NCI-H146 treated with DMSO at 0.1 percent for 48 hours (cell line): ENCODE measurements at regions not wholly inside any gene's neighbourhood (a gene's known extent, or its start where the extent isn't known, plus 50 kb on each side); places are given as distances from the start of the nearest gene placed in this dataset.
"Not testable (repeated sequence)": the region's sequence is repeated elsewhere in the genome, so short reads cannot be mapped to it uniquely, and the experiment has no call there.

Experiments used
- DNase-seq: peaks from one replicate; lab custom pipeline; 2025; ENCODE audit not compliant: unreplicated experiment; lab: John Stamatoyannopoulos, UW

DNA sequence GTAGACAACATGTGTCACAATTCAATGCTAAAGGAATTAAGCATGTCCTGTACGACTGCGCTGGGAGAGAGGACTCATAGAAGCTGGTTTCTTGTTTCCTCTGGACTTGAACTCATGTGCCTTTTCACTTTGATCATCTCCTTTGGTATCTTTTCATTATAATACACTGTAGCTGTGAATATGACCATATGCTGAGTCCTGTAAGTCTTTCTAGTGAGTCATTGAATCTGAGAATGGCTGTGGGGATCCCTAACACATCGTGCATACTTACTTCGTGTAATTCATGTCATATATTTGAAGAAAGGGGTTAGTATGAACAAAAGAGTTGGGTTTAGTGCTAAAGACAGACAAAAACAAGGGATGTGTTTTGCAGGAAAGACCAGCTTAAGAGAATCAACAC lies 148.1 kb upstream of the RUNX1 start:
- no peak for DNase-seq

DNA sequence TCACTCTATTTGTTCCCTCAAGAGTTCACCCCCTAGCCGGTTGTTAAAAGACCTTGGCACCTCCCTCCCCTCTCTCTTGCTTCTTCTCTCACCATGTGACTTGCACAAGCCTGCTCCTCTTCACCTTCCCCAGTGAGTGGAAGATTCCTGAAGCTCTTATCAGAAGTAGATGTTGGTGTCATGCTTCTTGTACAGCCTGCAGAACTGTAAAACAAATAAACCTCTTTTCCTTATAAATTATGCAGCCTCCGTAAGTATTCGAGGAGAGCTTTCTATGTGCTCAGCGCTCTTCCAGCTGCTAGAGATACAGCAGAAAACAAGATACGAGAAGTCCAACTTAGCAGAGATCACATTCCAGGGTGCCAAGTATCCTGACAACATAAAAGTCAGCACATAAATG lies 147.0 kb upstream of the RUNX1 start:
- DNase-seq: no peak

DNA sequence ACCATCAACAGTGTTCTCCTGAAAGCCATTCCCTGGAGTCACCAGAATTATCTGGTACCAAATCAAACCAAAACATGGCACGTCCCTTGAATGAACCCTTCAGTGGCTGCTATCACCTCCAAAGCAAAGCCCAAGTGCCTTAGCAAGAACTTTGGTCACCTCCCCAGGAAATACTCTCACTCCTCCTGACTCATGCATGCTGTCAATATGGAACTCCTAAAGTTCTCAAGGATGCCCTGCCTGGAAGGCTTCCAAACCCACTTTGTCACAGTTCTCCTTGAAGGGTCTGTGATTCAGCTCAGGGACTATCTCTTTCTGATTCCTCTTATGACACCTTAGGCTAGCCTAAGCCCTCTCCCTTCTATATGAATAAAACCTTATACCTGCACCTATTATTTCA lies 146.1 kb upstream of the RUNX1 start:
- no peak for DNase-seq

GRCh38 chr21:35191754-35192153 lies 142.7 kb upstream of the RUNX1 start:
- DNase-seq: no peak

- DNase-seq: no peak
Observed at GRCh38 chr21:35191128-35191527, 142.0 kb upstream of the RUNX1 start.

GRCh38 chr21:35190201-35190701 lies 141.1 kb upstream of the RUNX1 start:
- no peak for DNase-seq

DNA sequence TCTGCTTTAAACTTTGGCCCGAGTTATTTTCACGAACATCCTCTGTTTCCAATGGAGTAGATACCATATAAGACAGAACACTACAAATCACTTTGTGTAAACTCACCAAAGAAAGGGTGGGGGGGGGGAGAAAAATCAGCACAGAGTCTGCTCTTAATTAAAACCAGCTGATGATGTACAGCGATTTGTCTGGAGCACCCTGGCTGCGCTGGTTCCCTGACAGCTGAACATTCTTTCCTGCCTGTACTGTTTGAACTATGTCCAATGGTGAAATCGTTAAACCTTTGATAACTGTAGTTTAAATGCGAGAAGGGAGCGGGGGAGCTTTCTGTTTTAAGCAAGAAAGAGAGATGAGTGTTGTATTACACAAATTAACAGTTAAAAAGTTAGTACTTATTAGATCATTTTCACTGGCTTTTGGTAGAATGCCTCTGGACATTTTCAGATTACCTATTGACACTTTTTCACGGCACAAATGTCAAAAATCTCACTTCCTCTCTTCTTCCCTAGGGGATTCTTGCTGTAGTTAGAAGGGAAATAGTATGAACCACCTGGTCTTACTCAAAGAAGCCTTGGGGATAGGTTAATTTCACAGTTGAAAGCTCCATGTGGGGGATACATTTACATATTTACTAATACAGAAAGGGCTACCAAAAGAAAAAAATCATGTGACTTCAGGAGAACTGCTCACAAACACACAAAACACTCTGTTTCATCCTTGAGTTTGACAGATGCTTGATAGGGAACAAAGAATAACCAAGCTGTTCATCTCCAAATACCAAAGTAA lies 140.2 kb upstream of the RUNX1 start:
- no peak for DNase-seq

- not testable (repeated sequence) for DNase-seq
Observed at GRCh38 chr21:35183389-35183788, 134.3 kb upstream of the RUNX1 start.

DNA sequence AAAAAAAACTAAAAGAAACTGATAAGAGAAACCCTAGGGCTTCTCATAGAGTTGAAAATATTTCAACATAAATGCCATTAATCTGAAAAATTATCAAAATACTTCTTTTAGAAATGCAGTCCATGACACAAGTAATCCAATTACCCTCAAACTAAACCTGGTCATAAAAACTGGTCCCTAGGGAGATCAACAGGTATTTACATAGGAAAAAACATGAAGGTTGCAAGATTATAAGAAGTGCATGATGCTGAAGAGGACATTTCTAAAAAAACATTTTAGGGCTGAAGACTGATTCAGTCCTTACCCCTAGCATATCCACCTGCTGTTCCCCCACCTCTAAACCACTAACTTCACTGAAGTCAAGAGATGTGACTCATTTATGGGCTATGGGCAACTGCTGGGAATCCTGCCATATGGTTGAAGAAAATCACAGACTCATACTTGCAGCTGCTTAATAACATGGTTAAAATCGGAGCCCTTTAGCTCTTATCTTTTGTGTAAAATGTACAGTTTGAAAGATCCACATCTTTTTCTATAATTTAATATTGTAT lies 131.0 kb upstream of the RUNX1 start:
- DNase-seq: no peak

GRCh38 chr21:35178827-35179226 lies 129.7 kb upstream of the RUNX1 start:
- no peak for DNase-seq

- DNase-seq: no peak
Observed at GRCh38 chr21:35178098-35178497, 129.0 kb upstream of the RUNX1 start.

DNA sequence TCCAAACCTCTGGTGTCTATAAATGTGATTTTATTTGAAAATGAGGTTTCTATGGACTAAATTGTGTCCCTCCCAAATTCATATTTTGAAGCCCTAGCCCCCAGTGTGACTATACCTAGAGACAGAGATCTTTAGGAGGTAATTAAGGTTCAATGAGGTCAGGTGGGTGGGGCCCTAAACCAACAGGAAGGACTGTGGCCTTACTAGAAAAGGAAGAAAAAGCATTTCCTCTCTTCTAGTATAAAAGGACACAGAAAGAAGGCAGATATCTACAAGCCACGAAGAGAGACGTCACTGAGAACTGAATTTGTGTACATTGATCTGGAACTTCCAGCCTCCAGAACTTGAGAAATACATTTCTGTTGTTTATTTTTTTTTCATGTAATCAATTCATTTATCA lies 123.1 kb upstream of the RUNX1 start:
- no peak for DNase-seq

- no peak for DNase-seq
Observed at GRCh38 chr21:35171385-35171784, 122.3 kb upstream of the RUNX1 start.

DNA sequence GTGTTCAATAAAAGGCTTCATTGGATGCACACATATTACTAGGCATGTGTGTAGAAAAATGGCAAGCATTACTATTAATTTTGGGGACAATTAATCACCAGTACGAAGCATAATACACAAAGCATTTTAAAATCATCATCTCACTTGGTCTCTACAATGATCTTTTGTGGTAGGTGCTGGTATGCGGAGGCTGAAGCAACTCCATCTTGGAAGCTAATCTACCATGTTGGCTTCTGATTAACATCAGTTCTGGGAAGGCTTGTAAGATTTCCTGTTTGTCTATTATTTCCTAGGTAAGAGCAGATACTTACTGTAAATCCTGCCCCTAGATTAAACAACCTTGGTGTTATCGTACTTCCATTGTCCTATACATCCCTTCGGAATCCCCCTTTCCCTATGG lies 121.7 kb upstream of the RUNX1 start:
- no peak for DNase-seq

DNA sequence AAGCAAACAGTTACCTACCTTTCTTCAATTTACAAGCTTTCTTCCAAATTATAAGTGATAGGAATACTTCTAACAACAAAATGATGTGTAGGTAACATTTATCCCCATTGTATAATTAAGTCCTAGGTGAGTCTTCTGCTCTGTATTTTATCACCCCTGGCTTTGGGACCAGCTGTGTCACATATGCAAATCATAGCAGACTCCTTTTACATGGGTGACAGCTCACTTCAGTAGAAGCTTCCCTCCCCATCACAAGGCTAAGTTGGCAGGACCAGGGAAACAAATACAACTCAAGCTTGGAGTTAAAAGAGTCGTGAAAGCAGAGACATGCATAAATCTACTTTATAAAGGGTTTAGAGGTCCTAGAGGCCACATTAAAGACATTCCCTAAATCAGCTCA lies 121.1 kb upstream of the RUNX1 start:
- no peak for DNase-seq

DNA sequence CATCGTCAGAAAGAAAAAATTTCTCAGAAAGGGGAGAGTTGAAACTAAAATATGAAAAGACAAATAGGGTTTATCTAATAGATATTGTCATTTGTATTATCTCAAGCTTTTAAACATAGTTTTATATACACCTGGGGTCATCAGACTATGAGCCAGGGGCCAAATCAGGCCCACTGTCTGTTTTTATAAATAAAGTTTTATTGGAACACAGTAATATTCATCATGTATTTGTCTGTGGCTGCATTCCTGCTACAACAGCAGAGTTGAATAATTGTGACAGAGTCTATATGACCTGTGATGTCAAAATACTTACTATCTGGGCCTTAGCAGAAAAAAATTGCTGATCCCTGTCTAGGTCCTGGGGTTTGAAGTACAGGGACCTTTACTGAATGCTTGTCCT lies 120.5 kb upstream of the RUNX1 start:
- no peak for DNase-seq

DNA sequence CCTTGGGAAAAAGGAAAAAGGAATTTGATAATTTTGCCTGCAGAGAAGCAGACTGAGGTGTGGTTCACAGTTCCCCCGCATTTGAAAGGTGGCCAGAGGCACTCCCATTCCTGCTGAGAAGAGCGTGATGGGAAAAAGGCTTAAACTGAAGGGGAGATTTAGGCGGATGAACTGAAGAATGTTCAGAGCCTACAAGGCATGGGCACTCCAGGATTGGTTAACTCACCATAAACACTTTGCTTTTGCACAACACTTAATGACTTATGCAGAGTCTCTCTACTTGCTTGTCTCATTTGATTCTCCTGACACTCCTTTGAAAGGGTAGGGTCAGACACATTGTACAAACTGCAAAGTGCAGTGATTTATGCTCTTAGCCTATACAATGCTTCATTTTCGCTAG lies 119.6 kb upstream of the RUNX1 start:
- no peak for DNase-seq

GRCh38 chr21:35164971-35165483 lies 115.9 kb upstream of the RUNX1 start:
- no peak for DNase-seq

- DNase-seq: no peak
Observed at GRCh38 chr21:35164380-35164779, 115.3 kb upstream of the RUNX1 start.

GRCh38 chr21:35163411-35163810 lies 114.3 kb upstream of the RUNX1 start:
- DNase-seq: no peak

DNA sequence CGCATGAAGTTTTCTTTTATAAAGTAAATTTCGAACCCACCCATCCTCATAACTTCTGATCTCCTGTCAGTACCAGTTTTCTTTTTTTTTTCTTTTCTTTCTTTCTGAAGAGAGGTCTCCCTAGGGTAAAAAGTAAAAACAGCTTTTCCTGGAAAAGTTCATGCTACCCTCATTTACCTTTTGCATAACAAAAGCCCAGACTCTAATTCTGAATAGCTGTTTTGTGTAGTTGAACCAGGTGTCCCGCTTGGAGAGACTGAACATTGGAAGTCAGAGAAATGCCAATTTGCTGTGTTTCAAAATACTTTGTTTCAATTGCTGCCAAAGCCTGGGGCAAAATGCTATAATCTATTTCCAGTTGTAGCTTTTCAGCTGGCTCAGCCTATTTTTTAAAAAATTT lies 113.7 kb upstream of the RUNX1 start:
- no peak for DNase-seq

DNA sequence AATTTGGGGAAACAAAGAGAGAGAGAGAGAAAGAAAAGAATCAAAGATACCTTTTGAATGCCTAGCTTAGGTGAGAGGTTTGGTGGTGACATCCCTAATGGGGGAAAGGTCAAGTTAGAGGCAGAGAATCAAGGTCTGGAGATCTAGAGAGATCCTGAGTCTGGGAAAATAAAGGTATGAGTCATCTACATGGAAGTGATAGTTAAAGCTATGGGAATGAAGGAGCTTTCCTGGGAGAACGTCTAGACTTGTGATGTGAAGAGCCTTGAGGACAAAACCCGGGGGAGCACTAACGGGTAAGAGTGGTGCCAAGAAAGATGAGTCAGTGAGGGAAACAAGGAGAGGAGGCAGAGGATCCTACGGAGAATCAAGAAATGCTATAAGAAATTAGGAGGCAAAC lies 110.8 kb upstream of the RUNX1 start:
- DNase-seq: no peak

DNA sequence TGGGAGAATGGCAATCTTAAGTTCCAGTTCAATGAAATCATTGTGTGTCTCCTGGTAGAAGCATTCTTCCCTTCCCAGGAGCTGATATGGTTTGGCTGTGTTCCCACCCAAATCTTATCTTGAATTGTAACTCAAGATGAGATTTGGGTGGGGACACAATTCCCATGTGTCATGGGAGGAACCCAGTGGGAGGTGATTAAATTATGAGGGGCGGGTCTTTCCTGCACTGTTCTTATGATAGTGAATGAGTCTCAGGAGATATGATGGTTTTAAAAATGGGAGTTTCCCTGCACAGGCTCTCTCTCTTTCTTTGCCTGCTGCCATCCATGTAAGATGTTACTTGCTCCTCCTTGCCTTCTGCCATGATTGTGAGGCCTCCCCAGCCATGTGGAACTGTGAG lies 108.3 kb upstream of the RUNX1 start:
- DNase-seq: not testable (repeated sequence)
